Prostate gland (tissue), 2 donors: ENCODE measurements at regions not wholly inside any gene's neighbourhood (a gene's known extent, or its start where the extent isn't known, plus 50 kb on each side); places are given as distances from the start of the nearest gene placed in this dataset.

ENCODE experiments used
- DNase-seq: peaks from one replicate; pipeline ENCODE4 v3.0.0-alpha.2; 2019; ENCODE audit warnings: low spot score
- H3K27ac ChIP-seq, 2 donors: fragments of 200-600 bp; sonication (generic); 2 replicates each; pipeline ENCODE4 v1.5.1; 2017 to 2019
- H3K27me3 ChIP-seq: fragments of 200-600 bp; sonication (generic); replicated peaks from 2 replicates; pipeline ENCODE4 v1.5.1; 2019; ENCODE audit not compliant: insufficient read depth
- H3K36me3 ChIP-seq, 2 donors: fragments of 200-600 bp; sonication (generic); 1 replicate in 1 of 2; 2 replicates in 1 of 2; pipeline versions ENCODE4 v1.5.1 to v1.8.1; 2017 to 2019
- H3K4me1 ChIP-seq: fragments of 200-600 bp; sonication (generic); replicated peaks from 2 replicates; pipeline ENCODE4 v1.5.1; 2019
- H3K4me3 ChIP-seq, 2 donors: fragments of 200-600 bp; sonication (generic); 2 replicates each; pipeline ENCODE4 v1.5.1; 2017 to 2019
- H3K9me3 ChIP-seq: fragments of 200-600 bp; sonication (generic); 2 replicates; pipeline ENCODE4 v1.5.1; 2017
- CTCF ChIP-seq, 4 experiments: fragments of 200-600 bp in 2 of 4; fragments of 450-650 bp in 2 of 4; sonication (generic) in 2 of 4; IDR thresholded peaks; 1 replicate in 3 of 4; 2 replicates in 1 of 4; pipeline ENCODE4 v1.5.1; 2016 to 2019; ENCODE audit warnings: antibody characterized with exemption in 4 of 4, mild to moderate bottlenecking in 2 of 4, moderate library complexity in 2 of 4
- POLR2A ChIP-seq: fragments of 450-650 bp; IDR thresholded peaks from one replicate; pipeline ENCODE4 v1.6.1; 2016; ENCODE audit warnings: antibody characterized with exemption, mild to moderate bottlenecking
- POLR2AphosphoS5 ChIP-seq: sonication (generic); formaldehyde crosslinking; IDR thresholded peaks from one replicate; pipeline ENCODE4 v1.6.1; 2017; ENCODE audit warnings: antibody characterized with exemption
- WGBS: methylation state at CpG from one replicate; pipeline ENCODE4 v1.1.5; 2018; 5-methylcytosine and 5-hydroxymethylcytosine counted together
- intact Hi-C: fragments of 100-400 bp; cut with DNase I; formaldehyde crosslinking; loops from one replicate; pipeline ENCODE4 v1.14.2; 2022

GRCh38 chr21:20591284-20591683, 406.9 kb upstream of the NCAM2 start:
- no peaks in the 10 kb centered on the region for H3K27me3 ChIP-seq
- DNase-seq, result no peak
- WGBS, result 56% methylated on average over 1 of the region's 1 CpG
- H3K27ac ChIP-seq, result no peak overlapping the region
- no peaks in the 10 kb centered on the region for H3K9me3 ChIP-seq
- no peaks in the 10 kb centered on the region for H3K36me3 ChIP-seq
- H3K4me1 ChIP-seq, result no peaks in the 10 kb centered on the region
- no peak overlapping the region for H3K4me3 ChIP-seq
- intact Hi-C loops, result no loop called here
- no peak for TF ChIP-seq POLR2AphosphoS5
- no peak for TF ChIP-seq POLR2A
- no peak for TF ChIP-seq CTCF (IDR thresholded peaks at IDR 0.05)

GRCh38 chr21:20592463-20592862, 405.7 kb upstream of the NCAM2 start:
- intact Hi-C loops, result no loop called here
- no peak for TF ChIP-seq CTCF (IDR thresholded peaks at IDR 0.05)
- TF ChIP-seq POLR2AphosphoS5, result no peak
- TF ChIP-seq POLR2A, result no peak
- Histone ChIP-seq H3K27ac (no peak overlapping the region), H3K27me3 (no peaks in the 10 kb centered on the region), H3K4me1 (no peaks in the 10 kb centered on the region), H3K4me3 (no peak overlapping the region), H3K9me3 (no peaks in the 10 kb centered on the region), H3K36me3 (no peaks in the 10 kb centered on the region)
- DNase-seq, result no peak

- Histone ChIP-seq H3K27ac (no peak overlapping the region), H3K4me3 (no peak overlapping the region), H3K4me1 (no peaks in the 10 kb centered on the region), H3K27me3 (no peaks in the 10 kb centered on the region), H3K9me3 (no peaks in the 10 kb centered on the region), H3K36me3 (no peaks in the 10 kb centered on the region)
- no peak for DNase-seq
- 87% methylated on average over 3 of the region's 3 CpGs for WGBS
- intact Hi-C loops, result no loop called here
- TF ChIP-seq CTCF (IDR thresholded peaks at IDR 0.05) (no peak), POLR2AphosphoS5 (no peak), POLR2A (no peak)
Measured at GRCh38 chr21:20603236-20603635, 395.0 kb upstream of the NCAM2 start.

GRCh38 chr21:20611008-20611407, 387.2 kb upstream of the NCAM2 start:
- Histone ChIP-seq H3K9me3 (no peaks in the 10 kb centered on the region), H3K27me3 (no peaks in the 10 kb centered on the region), H3K4me1 (no peaks in the 10 kb centered on the region), H3K4me3 (no peak overlapping the region), H3K36me3 (no peaks in the 10 kb centered on the region), H3K27ac (no peak overlapping the region)
- intact Hi-C loops, result no loop called here
- TF ChIP-seq CTCF (IDR thresholded peaks at IDR 0.05) (no peak), POLR2AphosphoS5 (no peak), POLR2A (no peak)
- WGBS, result 88% methylated on average over 4 of the region's 4 CpGs
- DNase-seq, result no peak

- no peak for DNase-seq
- Histone ChIP-seq H3K27ac (no peak overlapping the region), H3K9me3 (no peaks in the 10 kb centered on the region), H3K27me3 (no peaks in the 10 kb centered on the region), H3K4me3 (no peak overlapping the region), H3K4me1 (no peaks in the 10 kb centered on the region), H3K36me3 (no peaks in the 10 kb centered on the region)
- intact Hi-C loops, result no loop called here
- 55% methylated on average over 2 of the region's 2 CpGs for WGBS
- TF ChIP-seq CTCF (IDR thresholded peaks at IDR 0.05) (no peak), POLR2A (no peak), POLR2AphosphoS5 (no peak)
Measured at GRCh38 chr21:20613654-20614053, 384.6 kb upstream of the NCAM2 start.
